Thyroid gland (tissue), 4 donors: ENCODE measurements at regions not wholly inside any gene's neighbourhood (a gene's known extent, or its start where the extent isn't known, plus 50 kb on each side); places are given as distances from the start of the nearest gene placed in this dataset.

Source experiments
- DNase-seq, 2 donors: peaks; one replicate each; pipeline ENCODE4 v3.0.0-alpha.2; 2019
- H3K27ac ChIP-seq, 3 donors: fragments of 200-600 bp; sonication (generic); 1 replicate in 2 of 3; 2 replicates in 1 of 3; pipeline ENCODE4 v1.5.1; 2016 to 2019; ENCODE audit warnings: mild to moderate bottlenecking in 1 of 3, moderate library complexity in 1 of 3
- H3K27me3 ChIP-seq: fragments of 200-600 bp; sonication (generic); one replicate; pipeline ENCODE4 v1.5.1; 2019
- H3K36me3 ChIP-seq, 2 donors: fragments of 200-600 bp; sonication (generic); one replicate each; pipeline ENCODE4 v1.5.1; 2016 to 2019
- H3K4me1 ChIP-seq, 2 donors: fragments of 200-600 bp; sonication (generic); one replicate each; pipeline ENCODE4 v1.5.1; 2017 to 2019
- H3K4me3 ChIP-seq, 3 donors: fragments of 200-600 bp; sonication (generic); replicated peaks in 1 of 3; 1 replicate in 2 of 3; 2 replicates in 1 of 3; pipeline ENCODE4 v1.5.1; 2016; ENCODE audit warnings: mild to moderate bottlenecking in 1 of 3
- H3K9me3 ChIP-seq: fragments of 200-600 bp; sonication (generic); one replicate; pipeline ENCODE4 v1.5.1; 2017
- POLR2A ChIP-seq, 2 donors: fragments of 450-650 bp; IDR thresholded peaks; one replicate each; pipeline ENCODE4 v1.6.1; 2017; ENCODE audit warnings: antibody characterized with exemption in 2 of 2, mild to moderate bottlenecking in 2 of 2, moderate library complexity in 1 of 2
- WGBS, 2 donors: methylation state at CpG; one replicate each; pipeline ENCODE4 v1.1.5; 2017; 5-methylcytosine and 5-hydroxymethylcytosine counted together
- intact Hi-C: fragments of 100-400 bp; cut with DNase I; formaldehyde crosslinking; loops from one replicate; pipeline ENCODE4 v1.15.1; 2023
- TF ChIP-seq, protein P1 (sequence below), 6 experiments: fragments of 200-600 bp in 3 of 6; fragments of 450-650 bp in 3 of 6; sonication (generic) in 3 of 6; IDR thresholded peaks; one replicate each; pipeline ENCODE4 v1.5.1; 2016 to 2019; ENCODE audit warnings: antibody characterized with exemption in 6 of 6, mild to moderate bottlenecking in 2 of 6, inconsistent platforms in 1 of 6, moderate library complexity in 1 of 6

DNA sequence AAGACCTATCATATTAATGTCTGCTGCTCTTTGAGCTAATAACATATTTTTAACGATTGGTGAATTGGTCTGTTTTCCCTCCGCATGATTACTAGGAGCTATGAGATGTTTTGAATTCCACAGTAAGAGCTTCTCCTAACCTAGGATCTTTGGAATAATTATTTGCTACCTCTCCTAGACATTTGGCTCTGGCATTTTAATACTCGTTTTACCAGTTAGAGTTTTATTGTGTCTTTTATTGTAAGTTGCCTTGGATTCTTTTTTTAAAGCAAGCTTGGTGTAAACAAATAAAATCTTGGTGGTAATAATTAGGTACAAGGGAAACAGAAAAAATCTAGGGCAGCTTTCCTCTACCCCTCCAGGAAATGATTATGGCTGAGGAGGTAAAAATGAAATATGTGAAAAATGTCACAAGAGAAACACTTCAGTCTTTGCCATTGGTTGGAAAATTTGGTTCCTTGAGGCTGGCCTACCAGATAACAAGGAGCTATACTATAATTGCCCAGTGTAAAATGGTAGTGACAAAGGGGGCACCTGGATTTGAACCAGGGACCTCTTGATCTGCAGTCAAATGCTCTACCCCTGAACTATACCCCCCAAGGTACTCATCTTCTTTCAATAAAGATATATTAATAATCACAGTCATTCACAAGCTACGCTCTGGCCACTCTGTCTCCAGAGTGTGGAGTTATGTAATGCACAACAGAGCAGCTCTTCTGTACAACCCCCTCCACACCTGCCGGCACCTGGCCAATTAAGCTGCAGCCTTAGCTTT is 85.4 kb downstream of the ZNF777 start:
- intact Hi-C loops: no loop called here
- 62 to 69% methylated on average over 5 of the region's 5 CpGs for WGBS, 2 donors
- Histone ChIP-seq H3K27ac (no peak overlapping the region), H3K36me3 (no peaks in the 10 kb centered on the region), H3K4me1 (no peaks in the 10 kb centered on the region), H3K27me3 (no peaks in the 10 kb centered on the region), H3K9me3 (no peaks in the 10 kb centered on the region), H3K4me3 (no peak overlapping the region)
- DNase-seq: no peak
- TF ChIP-seq, protein P1, sequence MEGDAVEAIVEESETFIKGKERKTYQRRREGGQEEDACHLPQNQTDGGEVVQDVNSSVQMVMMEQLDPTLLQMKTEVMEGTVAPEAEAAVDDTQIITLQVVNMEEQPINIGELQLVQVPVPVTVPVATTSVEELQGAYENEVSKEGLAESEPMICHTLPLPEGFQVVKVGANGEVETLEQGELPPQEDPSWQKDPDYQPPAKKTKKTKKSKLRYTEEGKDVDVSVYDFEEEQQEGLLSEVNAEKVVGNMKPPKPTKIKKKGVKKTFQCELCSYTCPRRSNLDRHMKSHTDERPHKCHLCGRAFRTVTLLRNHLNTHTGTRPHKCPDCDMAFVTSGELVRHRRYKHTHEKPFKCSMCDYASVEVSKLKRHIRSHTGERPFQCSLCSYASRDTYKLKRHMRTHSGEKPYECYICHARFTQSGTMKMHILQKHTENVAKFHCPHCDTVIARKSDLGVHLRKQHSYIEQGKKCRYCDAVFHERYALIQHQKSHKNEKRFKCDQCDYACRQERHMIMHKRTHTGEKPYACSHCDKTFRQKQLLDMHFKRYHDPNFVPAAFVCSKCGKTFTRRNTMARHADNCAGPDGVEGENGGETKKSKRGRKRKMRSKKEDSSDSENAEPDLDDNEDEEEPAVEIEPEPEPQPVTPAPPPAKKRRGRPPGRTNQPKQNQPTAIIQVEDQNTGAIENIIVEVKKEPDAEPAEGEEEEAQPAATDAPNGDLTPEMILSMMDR (IDR thresholded peaks at IDR 0.05): no peak
- no peak for TF ChIP-seq POLR2A (IDR thresholded peaks at IDR 0.05)

DNA sequence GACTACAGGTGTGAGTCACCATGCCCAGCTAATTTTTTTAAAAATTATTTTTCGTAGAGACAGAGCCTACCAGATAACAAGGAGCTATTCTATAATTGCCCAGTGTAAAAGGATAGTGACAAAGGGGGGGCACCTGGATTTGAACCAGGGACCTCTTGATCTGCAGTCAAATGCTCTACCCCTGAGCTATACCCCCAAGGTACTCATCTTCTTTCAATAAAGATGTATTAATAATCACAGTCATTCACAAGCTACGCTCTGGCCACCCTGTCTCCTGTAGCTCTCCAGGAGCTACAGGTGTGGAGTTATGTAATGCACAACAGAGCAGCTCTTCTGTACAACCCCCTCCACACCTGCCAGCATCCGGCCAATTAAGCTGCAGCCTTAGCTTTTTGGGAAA is 83.5 kb downstream of the ZNF777 start:
- Histone ChIP-seq H3K27ac (no peak overlapping the region), H3K36me3 (no peaks in the 10 kb centered on the region), H3K9me3 (no peaks in the 10 kb centered on the region), H3K4me3 (no peak overlapping the region), H3K27me3 (no peaks in the 10 kb centered on the region), H3K4me1 (no peaks in the 10 kb centered on the region)
- no peak for DNase-seq
- intact Hi-C loops: no loop called here
- TF ChIP-seq, protein P1 (IDR thresholded peaks at IDR 0.05): no peak
- no peak for TF ChIP-seq POLR2A (IDR thresholded peaks at IDR 0.05)
- WGBS, 2 donors: 90 to 95% methylated on average over 3 of the region's 3 CpGs

DNA sequence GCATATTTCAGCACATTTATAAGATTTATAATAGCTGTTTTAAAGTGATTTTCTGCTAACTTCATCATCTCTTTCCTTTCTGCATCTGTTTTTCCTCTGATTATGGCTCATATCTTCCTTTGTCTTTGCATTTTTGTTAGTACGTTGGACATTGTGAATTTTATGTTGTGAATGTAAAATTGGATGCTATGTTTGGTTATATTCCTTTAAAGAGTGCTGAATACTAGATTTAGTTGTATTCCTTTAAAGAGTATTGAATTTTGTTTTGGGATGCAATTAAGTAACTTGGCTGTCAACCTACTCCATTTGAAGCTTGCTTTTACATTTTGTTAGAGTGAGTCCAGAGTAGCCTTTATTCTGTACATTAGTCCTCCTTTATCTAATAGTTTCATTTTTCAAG is 81.2 kb downstream of the ZNF777 start:
- intact Hi-C loops: no loop called here
- TF ChIP-seq POLR2A (IDR thresholded peaks at IDR 0.05): no peak
- TF ChIP-seq, protein P1 (IDR thresholded peaks at IDR 0.05): no peak

DNA sequence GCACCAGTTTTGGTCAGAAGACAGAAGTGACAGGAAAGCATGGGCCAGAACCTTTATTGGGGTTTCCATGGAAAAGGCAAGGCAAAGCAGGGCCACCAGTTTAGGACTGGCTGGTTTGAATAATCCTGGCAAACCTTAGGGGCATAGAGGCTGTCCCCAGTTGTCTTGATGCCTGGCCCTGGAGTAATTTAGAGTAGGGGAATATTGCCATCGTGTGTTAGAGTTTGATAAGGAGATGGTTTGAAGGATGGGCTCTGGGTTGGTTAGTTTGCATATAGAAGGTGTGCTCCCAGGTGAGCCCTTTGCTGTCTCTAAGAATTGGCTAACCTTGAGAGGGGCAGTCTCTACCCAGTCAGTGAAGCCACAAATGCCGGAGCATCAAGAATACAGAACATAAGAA is 79.6 kb downstream of the ZNF777 start:
- no peak overlapping the region for H3K4me3 ChIP-seq
- TF ChIP-seq POLR2A (IDR thresholded peaks at IDR 0.05): no peak
- TF ChIP-seq, protein P1 (IDR thresholded peaks at IDR 0.05): no peak
- intact Hi-C loops: no loop called here
- no peaks in the 10 kb centered on the region for H3K4me1 ChIP-seq
- WGBS, 2 donors: 89 to 92% methylated on average over 2 of the region's 2 CpGs
- DNase-seq: no peak
- no peak overlapping the region for H3K27ac ChIP-seq
- H3K9me3 ChIP-seq: no peaks in the 10 kb centered on the region
- H3K27me3 ChIP-seq: no peaks in the 10 kb centered on the region
- H3K36me3 ChIP-seq: no peaks in the 10 kb centered on the region

More for the DNA sequence above, 81.2 kb downstream of the ZNF777 start:
- WGBS, 2 donors: 76 to 84% methylated on average over 1 of the region's 1 CpG
- Histone ChIP-seq H3K4me3 (no peak overlapping the region), H3K9me3 (no peaks in the 10 kb centered on the region), H3K27ac (no peak overlapping the region), H3K27me3 (no peaks in the 10 kb centered on the region), H3K36me3 (no peaks in the 10 kb centered on the region), H3K4me1 (no peaks in the 10 kb centered on the region)
- DNase-seq: no peak
